HG02759 (cell line): ENCODE measurements at regions not wholly inside any gene's neighbourhood (a gene's known extent, or its start where the extent isn't known, plus 50 kb on each side); places are given as distances from the start of the nearest gene placed in this dataset.
"Not testable (repeated sequence)": the region's sequence is repeated elsewhere in the genome, so short reads cannot be mapped to it uniquely, and the experiment has no call there.

Source experiments
- ATAC-seq: cut with Tn5 transposase; IDR thresholded peaks from one replicate; pipeline ENCODE4 v1.9.1; 2021; ENCODE audit warnings: mild to moderate bottlenecking, moderate library complexity; ENCODE audit not compliant: unreplicated experiment

- no peak for ATAC-seq
Observed at GRCh38 chr5:157999696-158000095, 140.8 kb upstream of the CLINT1 start.

DNA sequence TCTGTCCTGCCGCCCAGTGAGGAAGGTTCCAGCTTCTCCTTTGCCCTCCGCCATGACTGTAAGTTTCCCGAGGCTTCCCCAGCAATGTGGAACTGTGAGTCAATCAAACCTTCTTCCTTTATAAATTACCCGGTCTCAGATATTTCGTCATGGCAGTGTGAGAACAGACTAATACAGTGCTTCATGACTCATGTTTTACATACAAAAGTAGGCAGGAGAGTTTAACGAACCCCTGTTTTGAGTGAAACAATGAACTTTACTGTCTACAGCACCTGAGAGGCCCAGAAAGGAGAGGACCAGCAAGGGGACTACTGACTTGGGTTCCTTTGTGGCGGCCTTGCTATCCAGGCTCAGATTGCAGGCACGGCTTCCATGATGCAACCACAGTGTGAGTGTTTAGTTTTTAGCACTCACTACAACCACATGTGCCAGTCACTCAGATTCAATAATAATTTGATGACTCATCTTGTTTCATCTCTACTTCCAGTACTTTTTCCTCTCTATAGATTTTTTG, 139.1 kb upstream of the CLINT1 start:
- ATAC-seq, result no peak

DNA sequence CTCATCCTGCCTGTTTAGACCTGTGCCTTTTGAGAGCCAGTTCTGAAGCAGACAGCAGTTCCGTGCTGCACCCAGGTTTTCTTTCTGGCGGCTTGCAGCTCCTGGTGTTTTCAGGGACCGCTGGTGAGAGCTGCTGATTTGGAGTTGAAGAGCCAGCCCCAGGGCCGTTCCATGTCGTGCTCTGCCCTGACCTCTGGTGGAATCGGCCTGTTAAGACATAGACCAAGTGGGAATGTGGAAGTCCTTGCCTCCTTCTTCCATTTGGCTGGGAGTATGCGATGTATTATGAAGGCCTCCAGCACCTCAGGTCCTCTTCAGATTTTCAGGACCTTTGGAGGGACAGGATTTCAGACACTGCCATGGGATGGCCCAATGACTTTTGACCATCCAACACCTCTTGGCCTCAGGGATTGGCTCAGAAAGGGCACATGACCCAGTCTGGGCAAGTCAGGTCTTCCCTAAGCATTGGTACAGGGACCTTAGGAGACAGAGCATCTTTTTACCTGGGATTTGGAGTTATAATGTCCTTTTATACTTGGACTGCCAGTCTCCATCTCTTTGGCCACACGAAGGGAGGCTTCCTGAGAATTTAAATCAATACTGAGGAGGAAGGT, 136.1 kb upstream of the CLINT1 start:
- ATAC-seq, result peak; percentile 80

GRCh38 chr5:157993986-157994691, 135.2 kb upstream of the CLINT1 start:
- no peak for ATAC-seq

GRCh38 chr5:157993201-157993600, 134.3 kb upstream of the CLINT1 start:
- no peak for ATAC-seq

DNA sequence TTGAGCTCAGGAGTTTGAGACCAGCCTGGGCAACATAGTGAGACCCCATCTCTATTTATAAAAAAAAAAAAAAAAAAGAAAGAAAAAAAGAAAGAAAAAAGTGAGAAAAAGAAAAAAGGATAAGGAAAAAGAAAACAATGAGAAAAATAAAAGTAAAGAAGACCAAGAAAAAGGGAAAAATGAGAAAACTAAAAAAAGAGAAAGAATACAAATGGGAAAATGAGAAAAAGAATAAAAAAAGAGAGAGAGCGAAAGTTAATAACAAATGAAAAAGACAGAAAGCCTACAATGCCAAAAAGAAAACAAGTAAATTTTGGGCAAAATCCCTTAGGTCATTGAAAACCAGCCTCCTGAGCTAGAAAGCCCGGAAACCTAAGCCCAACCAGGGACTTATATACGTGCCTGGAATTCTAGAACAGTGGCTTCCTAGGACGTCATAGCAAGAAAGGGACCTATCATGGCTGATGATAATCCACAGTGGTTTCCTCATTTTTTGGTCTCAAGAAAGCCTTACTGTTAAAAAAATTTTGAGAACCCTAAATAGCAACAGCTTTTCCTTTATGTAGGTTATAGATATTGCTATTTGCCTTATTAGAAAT, 131.7 kb upstream of the CLINT1 start:
- no peak for ATAC-seq

GRCh38 chr5:157989296-157989695, 130.4 kb upstream of the CLINT1 start:
- no peak for ATAC-seq

GRCh38 chr5:157987259-157987658, 128.3 kb upstream of the CLINT1 start:
- no peak for ATAC-seq

- ATAC-seq, result no peak
Observed at GRCh38 chr5:157986431-157986990, 127.6 kb upstream of the CLINT1 start.

DNA sequence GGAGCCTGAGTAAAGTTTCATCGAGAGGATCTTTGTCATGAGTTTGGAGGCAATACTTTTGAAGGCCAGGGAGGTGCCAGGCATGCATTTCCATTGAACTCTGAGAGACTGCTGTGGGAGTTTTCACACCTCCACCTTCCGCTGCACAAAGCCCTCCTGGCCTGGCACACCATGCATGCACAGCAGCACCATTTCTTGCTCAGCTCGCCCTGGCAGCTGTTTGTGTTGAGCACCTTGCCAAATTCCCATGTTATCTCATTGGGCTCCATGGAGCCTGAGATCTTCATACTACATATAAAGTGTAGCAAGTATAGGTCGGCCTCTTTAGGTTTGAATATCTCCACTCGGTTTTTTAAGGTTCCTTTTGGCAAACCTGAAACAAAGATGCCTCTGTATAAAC, 125.7 kb upstream of the CLINT1 start:
- no peak for ATAC-seq

DNA sequence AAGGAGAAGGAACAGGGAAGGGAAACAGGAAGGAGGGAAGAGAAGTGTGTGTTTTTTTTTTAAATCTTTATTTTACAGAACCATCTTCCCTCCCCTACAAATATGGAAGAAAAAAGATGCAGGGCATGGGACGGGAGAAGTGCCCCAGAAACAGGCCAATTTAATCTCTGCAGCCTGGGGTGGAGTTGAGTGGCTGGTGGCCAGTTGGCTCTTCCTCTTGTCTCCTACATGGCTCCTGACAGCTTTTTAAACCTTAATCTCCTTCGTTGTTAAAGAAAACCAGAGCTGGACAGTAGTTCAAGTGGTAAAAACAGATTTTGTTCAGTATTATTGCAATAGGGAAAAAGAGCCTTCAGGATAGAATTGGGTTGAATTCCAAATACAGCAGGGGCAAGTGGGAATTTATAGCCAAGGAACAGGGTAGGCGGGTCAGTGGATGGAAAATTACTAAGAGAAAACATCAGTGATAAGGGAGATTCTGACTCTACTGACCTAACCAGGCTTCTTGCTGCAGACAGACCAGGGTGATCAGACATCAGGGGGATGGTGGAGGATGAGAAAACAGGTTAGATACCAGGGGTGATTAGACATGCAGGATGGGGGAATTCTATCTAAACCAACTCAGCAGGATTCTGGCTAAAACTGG, 125.1 kb upstream of the CLINT1 start:
- no peak for ATAC-seq

GRCh38 chr5:157978061-157978460, 119.1 kb upstream of the CLINT1 start:
- ATAC-seq, result no peak

GRCh38 chr5:157976429-157976828, 117.5 kb upstream of the CLINT1 start:
- no peak for ATAC-seq

GRCh38 chr5:157972579-157972978, 113.6 kb upstream of the CLINT1 start:
- no peak for ATAC-seq

DNA sequence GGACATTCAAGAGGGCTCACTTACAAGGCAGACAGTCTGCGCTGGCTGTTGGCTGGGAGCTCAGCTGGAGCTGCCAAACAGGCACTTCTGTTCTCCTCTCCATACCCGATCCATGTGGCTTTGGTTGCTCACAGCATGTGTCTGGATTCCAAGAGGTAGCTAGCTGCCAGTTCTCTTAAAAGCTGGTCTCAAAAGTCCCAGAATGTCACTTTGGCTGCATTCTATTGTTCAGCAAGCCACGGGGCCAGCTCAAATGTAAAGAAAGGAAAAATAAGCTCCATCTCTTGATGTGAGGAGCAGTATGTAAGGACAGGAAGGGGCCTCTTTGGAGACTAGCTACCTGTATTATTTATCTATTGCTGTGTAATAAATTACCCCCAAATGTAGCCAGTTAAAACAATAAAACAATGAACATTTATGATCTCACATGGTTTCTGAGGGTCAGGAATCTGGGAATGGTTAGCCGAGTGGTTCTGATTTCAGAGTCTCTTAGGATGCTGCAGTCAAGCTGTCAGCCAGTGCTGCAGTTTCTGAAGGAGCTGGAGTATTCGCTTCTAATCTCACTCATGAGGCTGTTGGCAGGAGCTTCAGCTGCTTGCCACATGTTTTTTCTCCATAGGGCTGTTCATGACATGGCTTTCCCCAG, 112.7 kb upstream of the CLINT1 start:
- ATAC-seq, result no peak

DNA sequence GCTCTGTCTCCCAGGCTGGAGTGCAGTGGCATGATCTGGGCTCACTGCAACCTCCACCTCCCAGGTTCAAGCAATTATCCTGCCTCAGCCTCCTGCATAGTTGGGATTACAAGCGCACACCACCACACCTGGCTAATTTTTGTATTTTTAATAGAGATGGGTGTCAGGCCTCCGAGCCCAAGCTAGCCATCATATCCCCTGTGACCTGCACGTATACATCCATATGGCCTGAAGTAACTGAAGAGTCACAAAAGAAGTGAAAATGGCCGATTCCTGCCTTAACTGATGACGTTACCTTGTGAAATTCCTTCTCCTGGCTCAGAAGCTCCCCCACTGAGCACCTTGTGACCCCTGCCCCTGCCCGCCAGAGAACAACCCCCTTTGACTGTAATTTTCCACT, 109.6 kb upstream of the CLINT1 start:
- ATAC-seq, result not testable (repeated sequence)

DNA sequence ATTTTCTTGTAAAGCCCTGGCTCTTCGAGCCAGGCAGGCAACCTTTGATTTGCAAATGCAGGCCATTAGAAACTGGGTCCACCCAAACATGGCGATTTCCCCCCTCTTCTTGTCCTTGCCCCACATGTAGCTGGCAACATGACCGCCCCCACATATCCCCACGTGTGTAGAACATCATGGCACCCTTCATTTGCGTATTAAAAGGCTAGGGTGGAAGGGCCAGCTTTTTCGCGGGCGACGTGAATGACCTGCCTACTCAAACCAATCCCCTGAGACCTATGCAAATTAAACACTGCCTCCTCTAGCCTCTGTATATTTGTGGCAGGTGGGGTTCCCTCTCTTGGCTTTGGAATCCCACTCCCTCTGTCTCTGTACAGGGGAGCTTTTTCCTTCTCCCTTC, 107.0 kb upstream of the CLINT1 start:
- ATAC-seq, result no peak

DNA sequence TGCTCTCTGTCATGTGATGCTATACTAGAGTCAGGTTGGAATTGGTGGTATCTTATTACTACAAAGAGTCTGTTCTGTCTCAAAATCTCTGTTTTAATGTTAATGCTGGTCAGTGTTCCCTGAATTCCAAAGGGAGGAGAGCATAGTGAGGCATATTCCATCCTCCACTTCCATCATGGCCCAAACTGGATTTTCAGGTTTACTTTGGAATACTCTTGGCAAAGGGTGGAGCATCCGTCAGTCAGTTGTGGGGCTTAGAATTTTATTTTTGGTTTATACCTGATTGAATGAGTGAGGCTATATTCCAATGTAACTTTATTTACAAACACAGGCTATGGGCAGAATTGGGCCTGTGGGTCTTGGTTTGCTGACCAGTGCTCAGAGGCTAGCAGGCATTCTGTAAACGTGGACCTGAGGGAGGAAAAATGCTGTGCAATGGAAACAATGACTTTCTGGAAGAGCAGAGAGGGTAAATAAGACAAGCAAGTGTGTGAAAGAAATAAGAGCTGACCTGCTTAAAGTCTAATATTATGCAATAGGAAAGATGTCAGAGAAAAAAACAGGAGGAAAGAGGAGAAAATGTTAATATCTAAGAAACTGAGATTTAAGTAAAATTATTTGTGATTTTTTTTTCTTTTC, 106.2 kb upstream of the CLINT1 start:
- ATAC-seq, result no peak

- ATAC-seq, result no peak
Observed at GRCh38 chr5:157963761-157964160, 104.8 kb upstream of the CLINT1 start.

DNA sequence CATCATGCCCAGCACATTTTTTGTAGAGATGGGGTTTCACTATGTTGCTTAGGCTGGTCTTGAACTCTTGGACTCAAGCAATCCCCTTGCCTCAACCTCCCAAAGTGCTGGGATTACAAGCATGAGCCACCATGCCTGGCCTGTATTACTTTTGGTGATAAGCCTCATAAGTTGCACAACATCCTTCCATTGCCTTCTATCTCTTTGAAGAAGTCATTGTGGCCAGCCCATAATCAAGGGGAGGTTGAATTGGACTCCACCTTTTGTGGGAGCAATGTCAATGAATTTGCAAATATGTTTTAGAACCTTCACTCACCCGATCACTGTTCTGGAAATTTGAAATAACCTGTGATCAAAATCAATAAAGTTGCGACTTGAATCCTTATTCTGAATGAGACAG, 104.3 kb upstream of the CLINT1 start:
- ATAC-seq, result no peak
